ENCODE measurements at regions not wholly inside any gene's neighbourhood (a gene's known extent, or its start where the extent isn't known, plus 50 kb on each side); places are given as distances from the start of the nearest gene placed in this dataset.
A peak's percentile ranks its signal among the peaks of the same experiment; 100 is the strongest.

DNA sequence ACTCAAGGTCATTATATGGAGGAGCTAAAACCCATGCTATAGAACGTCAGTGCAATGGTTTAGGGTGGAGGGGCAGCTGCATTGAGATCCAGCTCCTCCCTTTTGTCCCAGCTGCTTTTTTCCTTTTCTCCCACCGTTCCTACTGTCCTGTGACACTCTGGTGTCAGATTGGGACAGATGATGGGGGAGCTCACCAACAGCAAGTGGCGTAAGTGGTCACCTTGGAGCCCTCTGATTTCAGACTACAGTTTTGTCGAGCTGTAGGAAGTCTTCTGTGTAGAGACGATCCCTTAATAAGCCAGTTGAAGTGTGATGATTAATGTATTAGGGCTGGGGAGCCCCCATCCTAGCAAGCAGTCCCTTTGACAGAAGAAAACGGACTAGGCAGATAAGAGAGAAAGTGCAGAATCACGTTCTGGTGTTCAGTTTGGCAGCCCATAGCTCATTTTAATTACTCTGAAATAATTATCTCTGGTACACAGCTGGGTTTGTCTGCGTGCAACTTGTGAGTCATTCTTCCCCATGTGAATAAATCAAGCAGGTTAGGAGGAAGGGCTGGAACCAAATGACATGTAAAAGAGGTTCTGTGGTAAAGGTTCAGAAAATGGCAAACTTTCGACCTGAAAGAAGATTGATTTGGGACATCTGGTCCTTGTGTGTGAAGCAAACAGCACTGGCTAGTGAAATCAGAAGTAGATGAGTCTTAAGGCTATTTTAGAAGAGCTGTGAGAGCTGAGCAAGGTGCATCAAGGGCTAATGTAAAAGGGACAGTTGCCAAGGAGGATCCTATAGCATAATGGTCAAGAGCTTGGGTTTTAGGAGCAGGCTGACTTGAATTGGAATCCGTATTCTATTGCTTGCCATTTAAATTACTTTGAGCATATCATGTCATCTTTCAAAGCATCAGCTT lies 241.4 kb downstream of the EDEM1 start:
- DNase-seq: no peak

DNA sequence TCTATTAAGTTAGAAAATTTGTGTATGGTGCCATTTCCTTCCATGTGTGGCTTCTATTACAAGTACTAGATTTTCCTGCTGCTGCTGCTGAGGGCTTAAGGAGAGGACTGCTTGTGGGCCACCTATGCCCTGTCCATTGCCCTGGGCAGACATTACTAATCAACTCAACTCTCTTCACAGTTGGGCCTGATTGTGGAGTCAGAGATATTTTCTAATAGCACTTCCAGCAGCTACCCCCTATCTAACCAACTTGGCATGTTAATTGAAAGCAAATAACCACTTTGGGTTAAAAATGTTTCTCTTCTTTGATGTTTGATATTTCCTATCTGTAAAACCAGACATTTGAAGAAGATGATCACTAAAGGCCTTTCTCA lies 242.0 kb downstream of the EDEM1 start:
- no peak for DNase-seq

DNA sequence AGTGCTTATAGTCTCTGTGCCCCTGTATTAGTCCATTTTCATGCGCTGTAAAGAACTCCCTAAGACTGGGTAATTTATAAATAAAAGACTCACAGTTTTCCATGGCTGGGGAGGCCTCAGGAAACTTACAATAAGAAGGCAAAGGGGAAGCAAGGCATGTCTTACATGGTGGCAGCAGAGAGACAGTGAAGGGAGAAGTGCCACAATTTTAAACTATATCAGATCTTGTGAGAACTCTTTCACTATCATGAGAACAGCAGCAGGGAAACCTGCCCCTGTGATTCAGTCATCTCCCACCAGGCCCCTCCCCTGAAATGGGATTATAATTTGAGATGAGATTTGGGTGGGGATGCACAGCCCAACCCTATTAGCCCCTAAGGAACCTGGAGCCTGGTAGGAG lies 243.2 kb downstream of the EDEM1 start:
- no peak for DNase-seq

GRCh38 chr3:5431146-5431545 lies 243.6 kb downstream of the EDEM1 start:
- no peak for DNase-seq

DNA sequence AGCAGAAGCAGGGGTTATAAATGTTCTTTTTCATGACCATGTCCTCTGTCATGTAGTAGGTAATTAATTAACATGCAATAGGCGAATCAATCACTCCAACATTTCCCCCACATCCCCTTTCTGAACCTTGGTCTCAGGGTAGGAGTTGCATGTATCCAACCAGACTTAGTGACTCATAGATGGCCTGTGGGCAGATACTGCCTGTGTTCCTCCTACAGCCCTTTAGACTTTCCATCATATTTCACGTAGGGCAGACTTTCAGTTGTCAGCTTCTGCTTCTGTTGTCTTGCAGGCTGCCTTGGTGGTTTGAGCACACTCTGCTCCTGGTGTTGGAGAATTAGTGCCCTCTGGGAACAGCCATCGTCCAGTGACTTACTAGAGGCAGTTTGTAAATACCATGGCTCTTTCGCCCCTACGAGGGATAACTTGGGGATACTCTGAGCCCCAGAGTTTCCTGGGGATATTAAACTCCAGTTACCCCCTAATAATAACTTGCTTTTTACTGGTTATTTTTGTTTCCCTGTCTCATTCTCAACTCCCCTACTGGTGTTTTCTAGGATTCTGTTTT lies 244.4 kb downstream of the EDEM1 start:
- no peak for DNase-seq

GRCh38 chr3:5437296-5437782 lies 249.8 kb downstream of the EDEM1 start:
- DNase-seq: no peak

GRCh38 chr3:5437783-5438323 lies 250.3 kb downstream of the EDEM1 start:
- no peak for DNase-seq

DNA sequence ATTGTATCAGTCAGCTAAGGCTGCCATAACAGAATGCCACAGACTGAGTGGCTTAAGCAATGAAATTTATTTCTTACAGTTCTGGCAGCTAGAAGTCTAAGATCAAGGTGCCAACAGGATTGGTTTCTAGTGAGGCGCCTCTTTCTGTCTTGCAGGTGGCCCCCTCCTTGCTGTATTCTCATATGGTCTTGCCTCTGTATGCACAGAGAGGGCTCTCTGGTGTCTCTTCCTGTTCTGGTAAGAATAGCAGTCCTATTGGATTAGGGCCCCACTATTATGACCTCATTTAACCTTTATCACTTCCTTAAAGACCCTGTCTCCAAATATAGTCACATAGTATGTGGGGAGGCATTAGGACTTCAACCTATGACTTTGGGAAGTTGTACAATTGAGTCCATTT lies 253.9 kb downstream of the EDEM1 start:
- no peak for DNase-seq

DNA sequence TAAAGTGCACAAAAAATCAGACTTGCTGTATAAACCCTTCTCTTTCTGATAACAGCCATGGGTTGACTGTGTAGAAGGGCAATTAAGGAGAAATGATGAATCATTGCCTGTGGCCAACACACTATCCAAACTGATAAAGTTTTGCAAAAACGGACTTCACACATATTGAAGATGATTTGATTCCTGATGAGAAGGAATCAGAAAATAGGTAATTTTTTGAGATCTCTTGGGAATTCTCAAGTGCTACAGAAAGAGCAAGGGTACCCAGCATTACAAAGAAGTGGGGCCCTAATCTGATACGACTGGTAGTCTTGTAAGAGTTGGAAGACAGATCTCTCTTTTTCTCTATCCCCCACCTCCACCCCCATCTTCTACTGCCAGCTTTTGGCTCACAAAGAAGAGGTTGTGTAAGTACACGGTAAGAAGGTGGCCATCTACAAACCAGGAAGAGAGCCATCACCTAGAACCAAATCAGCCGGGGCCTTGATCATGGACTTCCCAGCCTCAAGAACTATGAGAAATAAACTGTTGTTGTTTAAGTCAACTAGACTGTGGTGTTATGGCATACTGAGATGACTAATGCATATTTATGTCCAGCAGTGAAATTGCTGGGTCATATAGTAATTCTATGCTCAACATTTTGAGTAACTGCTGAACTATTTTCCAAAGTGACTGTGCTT lies 254.7 kb downstream of the EDEM1 start:
- peak; percentile 23 for DNase-seq

DNA sequence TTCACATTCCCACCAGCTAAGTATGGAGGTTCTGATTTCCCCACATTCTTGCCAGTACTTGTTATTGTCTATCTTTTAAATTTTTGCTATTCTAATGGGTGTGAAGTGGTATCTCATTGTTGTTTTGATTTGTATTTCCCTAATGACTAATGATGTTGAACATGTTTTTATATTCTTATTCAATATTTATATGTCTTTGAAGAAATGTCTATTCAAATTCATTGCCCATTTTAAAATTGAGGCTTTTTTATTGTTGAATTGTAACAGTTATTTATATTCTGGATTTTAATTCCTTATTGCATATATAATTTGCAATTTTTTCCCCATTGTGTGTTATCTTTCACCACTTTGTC lies 255.3 kb downstream of the EDEM1 start:
- no peak for DNase-seq

- no peak for DNase-seq
Observed at GRCh38 chr3:5444253-5444652, 256.7 kb downstream of the EDEM1 start.

DNA sequence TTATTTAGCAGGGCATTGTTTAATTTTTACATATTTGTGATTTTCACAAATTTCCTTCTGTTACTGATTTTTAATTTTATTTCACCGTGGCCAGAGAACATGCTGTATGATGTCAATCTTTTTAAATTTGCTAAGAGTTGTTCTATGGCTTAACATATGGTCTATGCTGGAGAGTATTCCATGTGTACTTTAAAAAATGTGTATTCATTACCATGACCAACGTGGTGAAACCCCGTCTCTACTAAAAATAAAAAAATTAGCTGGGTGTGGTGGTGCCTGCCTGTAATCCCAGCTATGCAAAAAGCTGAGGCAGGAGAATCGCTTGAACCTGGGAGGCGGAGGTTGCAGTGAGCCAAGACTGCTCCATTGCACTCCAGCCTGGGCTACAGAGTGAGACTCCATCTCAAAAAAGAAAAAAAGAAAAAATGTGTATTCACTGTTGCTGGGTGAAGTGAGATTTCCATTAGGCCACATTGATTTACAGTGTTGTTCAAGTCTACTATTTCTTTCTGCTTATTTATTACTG lies 258.2 kb downstream of the EDEM1 start:
- DNase-seq: no peak

GRCh38 chr3:5448246-5448645 lies 260.7 kb downstream of the EDEM1 start:
- DNase-seq: no peak

- no peak for DNase-seq
Observed at GRCh38 chr3:5448816-5449215, 261.3 kb downstream of the EDEM1 start.

- DNase-seq: no peak
Observed at GRCh38 chr3:5456199-5456598, 268.7 kb downstream of the EDEM1 start.

DNA sequence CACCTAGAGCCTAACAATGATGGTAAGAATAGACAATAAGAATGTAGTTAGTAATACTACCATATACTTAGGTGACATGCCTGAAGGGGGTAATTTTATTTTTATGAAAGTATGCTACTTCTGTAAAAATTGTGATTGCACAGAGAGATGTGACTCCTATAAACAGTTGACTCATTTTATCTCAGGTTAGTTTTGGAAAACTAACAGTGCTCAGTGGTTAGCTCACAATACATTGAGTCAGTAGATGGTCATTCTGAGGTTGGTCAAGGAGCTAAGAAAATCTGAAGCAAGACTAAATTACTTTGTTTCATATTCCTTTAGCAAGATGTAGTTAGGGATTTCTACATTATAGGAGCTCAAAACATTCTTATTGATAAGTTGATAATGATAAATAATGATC lies 271.0 kb downstream of the EDEM1 start:
- DNase-seq: no peak

DNA sequence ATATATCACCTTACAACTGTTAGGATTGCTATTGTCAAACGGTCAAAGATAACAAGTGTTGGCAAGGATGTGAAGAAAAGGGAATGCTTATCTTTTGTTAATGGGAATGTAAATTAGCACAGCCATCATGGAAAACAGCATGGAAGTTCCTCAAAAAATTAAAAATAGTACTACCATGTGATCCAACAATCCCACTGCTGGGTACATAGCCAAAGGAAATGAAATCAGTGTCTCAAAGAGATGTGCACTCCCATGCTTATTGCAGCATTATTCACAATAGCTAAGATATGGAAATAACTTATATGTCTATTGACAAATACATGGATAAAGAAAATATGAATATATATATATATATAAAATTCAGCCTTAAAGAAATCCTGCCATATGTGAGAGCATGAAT lies 274.6 kb downstream of the EDEM1 start:
- DNase-seq: no peak

DNA sequence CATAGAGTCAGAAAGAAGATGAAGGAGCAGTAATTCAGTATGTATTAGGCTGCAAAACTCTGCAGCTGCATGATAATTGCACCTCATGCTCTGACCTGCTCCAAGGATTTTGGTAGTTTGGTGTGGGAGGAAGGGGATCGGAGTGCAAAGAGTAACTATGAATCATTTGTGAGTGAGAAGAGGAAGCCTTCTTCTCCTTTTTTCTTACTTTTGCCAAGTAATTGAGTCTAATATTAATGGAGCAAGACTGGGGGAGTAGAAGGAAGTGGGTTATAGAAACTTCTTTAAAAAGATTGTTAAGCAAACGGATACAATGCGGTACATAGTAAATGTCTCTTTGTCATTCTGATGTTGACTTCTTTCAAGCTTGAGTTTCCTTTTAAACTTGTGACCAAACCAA lies 276.5 kb downstream of the EDEM1 start:
- DNase-seq: no peak

DNA sequence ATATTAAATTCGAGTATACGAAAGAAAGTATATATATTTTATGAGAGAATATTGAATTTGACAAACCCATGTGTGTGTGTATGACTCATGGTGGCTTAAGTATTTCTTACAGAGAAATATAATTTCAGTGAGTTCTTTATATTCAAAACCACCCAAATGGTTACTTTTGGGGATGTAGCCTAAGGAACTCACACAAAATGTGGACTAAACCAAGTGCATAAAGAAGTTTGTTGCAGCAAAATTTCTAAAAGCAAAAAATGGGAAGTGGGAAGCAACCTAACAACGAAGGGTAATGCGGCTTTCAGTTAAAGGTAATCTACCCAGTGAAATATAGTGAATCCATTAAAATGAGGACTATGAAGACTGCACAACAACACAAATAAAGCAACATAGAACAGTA lies 277.1 kb downstream of the EDEM1 start:
- DNase-seq: no peak

- no peak for DNase-seq
Observed at GRCh38 chr3:5465183-5465582, 277.7 kb downstream of the EDEM1 start.

DNA sequence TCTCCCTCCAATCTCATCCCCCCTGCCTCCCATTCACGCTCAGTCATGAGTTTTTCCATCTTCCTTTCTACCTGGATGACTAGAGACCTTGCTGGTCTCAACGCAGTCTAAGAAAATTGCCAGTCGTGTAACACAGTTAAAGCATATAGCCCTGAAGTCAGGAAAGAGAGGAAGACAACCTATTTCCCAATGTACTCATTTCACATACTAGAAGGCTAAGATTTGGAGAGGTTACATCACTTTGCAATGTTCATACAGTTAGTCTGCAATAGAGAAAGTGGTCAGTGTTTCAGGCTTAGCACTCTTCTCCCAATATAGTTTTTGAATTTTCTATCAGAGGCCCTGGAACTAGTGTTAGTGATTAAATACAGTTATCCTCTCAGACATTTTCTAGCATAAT lies 278.6 kb downstream of the EDEM1 start:
- no peak for DNase-seq

GRCh38 chr3:5466717-5467116 lies 279.2 kb downstream of the EDEM1 start:
- DNase-seq: no peak

DNA sequence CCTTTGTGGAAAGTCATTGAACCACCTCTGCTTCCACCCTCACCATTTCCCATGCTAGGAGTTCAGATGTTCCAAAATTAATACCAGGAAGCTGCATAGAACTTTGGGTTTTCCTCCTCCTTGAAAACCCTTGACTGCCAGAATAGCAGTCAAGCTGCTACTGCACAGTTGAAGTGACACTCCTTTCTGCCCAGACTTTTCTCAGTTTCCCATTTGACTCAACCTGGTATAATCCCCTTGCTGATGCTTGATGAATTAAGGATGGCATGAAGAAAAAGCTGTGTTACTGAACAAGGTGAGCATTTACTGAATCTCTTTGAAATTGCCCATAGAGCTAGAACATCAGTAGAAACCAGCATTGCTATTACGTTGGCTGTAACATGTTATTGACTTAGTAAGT lies 286.0 kb downstream of the EDEM1 start:
- DNase-seq: no peak
